PC-9 (cell line): ENCODE measurements at regions not wholly inside any gene's neighbourhood (a gene's known extent, or its start where the extent isn't known, plus 50 kb on each side); places are given as distances from the start of the nearest gene placed in this dataset.

Experiments used
- BruUV-seq: library from RNA; stranded (reverse); fragments of 400-500 nt; replicated peaks from 2 replicates; lab custom pipeline; 2021; lab: Mats Ljungman, UMichigan
- CTCF ChIA-PET: fragments of 300-600 bp; sonication (Branson Sonifier 250); formaldehyde crosslinking; loops from one replicate; lab custom pipeline; 2022; ENCODE audit warnings: antibody characterized with exemption; lab: Charles Lee
- POLR2A ChIA-PET: fragments of 300-600 bp; sonication (Branson Sonifier 250); formaldehyde crosslinking; loops from one replicate; lab custom pipeline; 2022; ENCODE audit warnings: antibody characterized with exemption; ENCODE audit not compliant: unreplicated experiment; lab: Charles Lee
- DNase-seq, 2 experiments: peaks; one replicate each; pipeline versions ENCODE4 v3.0.0 to v3.0.0-alpha.2; 2015 to 2022; ENCODE audit warnings: mixed read lengths in 1 of 2
- H2AFZ ChIP-seq: fragments of 200-600 bp; sonication (generic); 2 replicates; pipeline ENCODE4 v1.8.1; 2017; ENCODE audit warnings: antibody characterized with exemption
- H3F3A ChIP-seq: fragments of 200-600 bp; sonication (generic); 2 replicates; pipeline ENCODE4 v1.8.1; 2017; ENCODE audit warnings: antibody characterized with exemption, mild to moderate bottlenecking, low read depth; ENCODE audit not compliant: insufficient read depth
- H3K27ac ChIP-seq: fragments of 200-600 bp; sonication (generic); 2 replicates; pipeline ENCODE4 v1.6.1; 2016; ENCODE audit warnings: mixed run types
- H3K27me3 ChIP-seq: fragments of 200-600 bp; sonication (generic); 2 replicates; pipeline ENCODE4 v1.6.1; 2016; ENCODE audit warnings: low read depth, mixed run types; ENCODE audit not compliant: insufficient read depth
- H3K36me3 ChIP-seq: fragments of 200-600 bp; sonication (generic); 2 replicates; pipeline ENCODE4 v1.6.1; 2016; ENCODE audit warnings: low read depth, mixed run types
- H3K4me1 ChIP-seq: fragments of 200-600 bp; sonication (generic); replicated peaks from 2 replicates; pipeline ENCODE4 v1.6.1; 2016; ENCODE audit warnings: mixed run types; ENCODE audit not compliant: insufficient read depth
- H3K4me2 ChIP-seq: fragments of 200-600 bp; sonication (generic); 2 replicates; pipeline ENCODE4 v1.6.1; 2017; ENCODE audit warnings: mixed run types
- H3K4me3 ChIP-seq: fragments of 200-600 bp; sonication (generic); 2 replicates; pipeline ENCODE4 v1.6.1; 2016; ENCODE audit warnings: mixed run types
- H3K79me2 ChIP-seq: fragments of 200-600 bp; sonication (generic); 2 replicates; pipeline ENCODE4 v1.6.1; 2017; ENCODE audit warnings: low read depth, mixed run types
- H3K9me2 ChIP-seq: fragments of 200-600 bp; sonication (generic); 2 replicates; pipeline ENCODE4 v1.8.1; 2017; ENCODE audit warnings: mild to moderate bottlenecking; ENCODE audit not compliant: insufficient read depth
- H3K9me3 ChIP-seq: fragments of 200-600 bp; sonication (generic); 2 replicates; pipeline ENCODE4 v1.8.1; 2016; ENCODE audit warnings: low read depth; ENCODE audit not compliant: insufficient read depth
- H4K20me1 ChIP-seq: fragments of 200-600 bp; sonication (generic); 2 replicates; pipeline ENCODE4 v1.8.1; 2017; ENCODE audit not compliant: insufficient read depth
- CTCF ChIP-seq: fragments of 200-600 bp; sonication (generic); conservative IDR thresholded peaks from 2 replicates; pipeline ENCODE4 v1.6.1; 2017; ENCODE audit warnings: mixed run types, antibody characterized with exemption, mild to moderate bottlenecking, moderate library complexity
- EZH2 ChIP-seq: fragments of 200-600 bp; sonication (generic); IDR thresholded peaks from 2 replicates; pipeline ENCODE4 v1.8.0; 2017; ENCODE audit warnings: antibody characterized with exemption, low read depth
- intact Hi-C: fragments of 100-400 bp; cut with micrococcal nuclease; formaldehyde crosslinking; loops from one replicate; pipeline ENCODE4 v1.10.0; 2022; ENCODE audit not compliant: unreplicated experiment

GRCh38 chr4:164509951-164510350 lies 244.0 kb upstream of the SMIM31 start:
- Histone ChIP-seq H3K4me2 (peak overlapping the region; percentile 7; the same call in 1 of the 2 replicates), H3K4me1 (0 out of 2 replicates have a peak, but pooled peaks cover 11% of the 10 kb centered on the region), H3K4me3 (no peak overlapping the region), H2AFZ (no peak overlapping the region), H3F3A (no peaks in the 10 kb centered on the region), H3K36me3 (no peaks in the 10 kb centered on the region), H4K20me1 (no peaks in the 10 kb centered on the region), H3K9me3 (no peaks in the 10 kb centered on the region; the same call in 1 of the 2 replicates), H3K79me2 (no peaks in the 10 kb centered on the region), H3K9me2 (no peaks in the 10 kb centered on the region), H3K27ac (no peak overlapping the region), H3K27me3 (no peaks in the 10 kb centered on the region)
- TF ChIP-seq EZH2 (no peak), CTCF (no peak)
- POLR2A ChIA-PET = interaction anchor here (0.5 to 0.7 kb wide), 2 partner anchors 954 to 1823 kb away, joined by 4 to 5 read pairs; no protein-coding TSS in a partner anchor
- no TSS peak for BruUV-seq
- intact Hi-C loops = no loop called here
- no peak for DNase-seq
- CTCF ChIA-PET = no interaction called here

- intact Hi-C loops = no loop called here
Observed at GRCh38 chr4:164512124-164512523, 241.8 kb upstream of the SMIM31 start.

GRCh38 chr4:164514765-164515164 lies 239.2 kb upstream of the SMIM31 start:
- H3K27ac ChIP-seq = no peak overlapping the region
- CTCF ChIA-PET = no interaction called here

More at GRCh38 chr4:164512124-164512523, 241.8 kb upstream of the SMIM31 start:
- POLR2A ChIA-PET = no interaction called here
- Histone ChIP-seq H3K36me3 (no peaks in the 10 kb centered on the region), H3K4me3 (no peak overlapping the region), H3K27ac (no peak overlapping the region), H3K27me3 (no peaks in the 10 kb centered on the region), H3F3A (no peaks in the 10 kb centered on the region), H3K4me2 (no peak overlapping the region), H3K9me3 (no peaks in the 10 kb centered on the region; the same call in 1 of the 2 replicates), H4K20me1 (no peaks in the 10 kb centered on the region), H3K4me1 (0 out of 2 replicates have a peak, but pooled peaks cover 11% of the 10 kb centered on the region), H2AFZ (no peak overlapping the region), H3K9me2 (no peaks in the 10 kb centered on the region), H3K79me2 (no peaks in the 10 kb centered on the region)
- TF ChIP-seq CTCF = no peak
- TF ChIP-seq EZH2 = no peak
- BruUV-seq = no TSS peak
- CTCF ChIA-PET = no interaction called here
- DNase-seq = no peak

More at GRCh38 chr4:164514765-164515164, 239.2 kb upstream of the SMIM31 start:
- Histone ChIP-seq H3K79me2 (no peaks in the 10 kb centered on the region), H3K4me3 (no peak overlapping the region), H3K4me1 (0 out of 2 replicates have a peak, but pooled peaks cover 6% of the 10 kb centered on the region), H3K9me3 (no peaks in the 10 kb centered on the region), H2AFZ (no peak overlapping the region), H3K27me3 (no peaks in the 10 kb centered on the region), H3K36me3 (no peaks in the 10 kb centered on the region), H3F3A (no peaks in the 10 kb centered on the region), H4K20me1 (no peaks in the 10 kb centered on the region), H3K4me2 (no peak overlapping the region), H3K9me2 (no peaks in the 10 kb centered on the region)
- BruUV-seq = no TSS peak
- no peak for DNase-seq
- POLR2A ChIA-PET = no interaction called here
- intact Hi-C loops = no loop called here
- TF ChIP-seq CTCF (no peak), EZH2 (no peak)
